GM21515 (cell line): ENCODE measurements at regions not wholly inside any gene's neighbourhood (a gene's known extent, or its start where the extent isn't known, plus 50 kb on each side); places are given as distances from the start of the nearest gene placed in this dataset.
"Not testable (repeated sequence)": the region's sequence is repeated elsewhere in the genome, so short reads cannot be mapped to it uniquely, and the experiment has no call there.

Experiments used
- ATAC-seq: cut with Tn5 transposase; IDR thresholded peaks from one replicate; pipeline ENCODE4 v1.9.1; 2021; ENCODE audit not compliant: unreplicated experiment

- ATAC-seq = no peak
These were observed 257.0 kb upstream of the CPHXL start for GRCh38 chr16:75983296-75983695.

- no peak for ATAC-seq
These were observed 257.6 kb upstream of the CPHXL start for GRCh38 chr16:75983741-75984381.

GRCh38 chr16:75987323-75987722 lies 261.0 kb upstream of the CPHXL start:
- no peak for ATAC-seq

- no peak for ATAC-seq
These were observed 270.2 kb upstream of the CPHXL start for GRCh38 chr16:75996491-75996890.

GRCh38 chr16:75997606-75998005 lies 271.3 kb upstream of the CPHXL start:
- ATAC-seq = no peak

- ATAC-seq = no peak
These were observed 269.6 kb upstream of the CNTNAP4 start for GRCh38 chr16:76007645-76008044.

- ATAC-seq = no peak
These were observed 253.4 kb upstream of the CNTNAP4 start for GRCh38 chr16:76023835-76024234.

- ATAC-seq = no peak
These were observed 241.5 kb upstream of the CNTNAP4 start for GRCh38 chr16:76035689-76036088.

GRCh38 chr16:76038097-76038496 lies 239.1 kb upstream of the CNTNAP4 start:
- ATAC-seq = no peak

- ATAC-seq = no peak
These were observed 224.5 kb upstream of the CNTNAP4 start for GRCh38 chr16:76052725-76053124.

GRCh38 chr16:76059186-76059585 lies 218.0 kb upstream of the CNTNAP4 start:
- ATAC-seq = no peak

- ATAC-seq = no peak
These were observed 217.5 kb upstream of the CNTNAP4 start for GRCh38 chr16:76059701-76060100.

GRCh38 chr16:76071690-76072089 lies 205.5 kb upstream of the CNTNAP4 start:
- ATAC-seq = no peak

GRCh38 chr16:76081967-76082366 lies 195.2 kb upstream of the CNTNAP4 start:
- ATAC-seq = no peak

- no peak for ATAC-seq
These were observed 170.6 kb upstream of the CNTNAP4 start for GRCh38 chr16:76106647-76107046.

- ATAC-seq = no peak
These were observed 168.7 kb upstream of the CNTNAP4 start for GRCh38 chr16:76108460-76108859.

GRCh38 chr16:76114681-76115080 lies 162.5 kb upstream of the CNTNAP4 start:
- no peak for ATAC-seq

GRCh38 chr16:76118344-76118743 lies 158.9 kb upstream of the CNTNAP4 start:
- no peak for ATAC-seq

GRCh38 chr16:76121636-76122035 lies 155.6 kb upstream of the CNTNAP4 start:
- ATAC-seq = no peak

- no peak for ATAC-seq
These were observed 153.2 kb upstream of the CNTNAP4 start for GRCh38 chr16:76123966-76124365.

- ATAC-seq = no peak
These were observed 151.3 kb upstream of the CNTNAP4 start for GRCh38 chr16:76125871-76126270.

- not testable (repeated sequence) for ATAC-seq
These were observed 139.1 kb upstream of the CNTNAP4 start for GRCh38 chr16:76138056-76138455.

GRCh38 chr16:76157629-76158028 lies 119.6 kb upstream of the CNTNAP4 start:
- no peak for ATAC-seq
